Panc1 (cell line): ENCODE measurements at regions not wholly inside any gene's neighbourhood (a gene's known extent, or its start where the extent isn't known, plus 50 kb on each side); places are given as distances from the start of the nearest gene placed in this dataset.

Experiments used
- ATAC-seq: fragments of 200-7000 bp; cut with Tn5 transposase; 2 replicates; pipeline ENCODE4 v1.9.1; 2020; ENCODE audit warnings: mild to moderate bottlenecking, moderate library complexity
- BruUV-seq: library from RNA; stranded (reverse); fragments of 400-500 nt; replicated peaks from 2 replicates; lab custom pipeline; 2021; lab: Mats Ljungman, UMichigan
- CTCF ChIA-PET: fragments of 300-600 bp; sonication (Branson Sonifier 250); formaldehyde crosslinking; loops from one replicate; lab custom pipeline; 2022; ENCODE audit warnings: antibody characterized with exemption; lab: Charles Lee
- POLR2A ChIA-PET: fragments of 300-600 bp; sonication (Branson Sonifier 250); formaldehyde crosslinking; loops from one replicate; lab custom pipeline; 2022; ENCODE audit warnings: antibody characterized with exemption; lab: Charles Lee
- DNase-seq: peaks from one replicate; pipeline ENCODE4 v3.0.0-alpha.2; 2010; ENCODE audit warnings: low read depth, low spot score
- H3K27ac ChIP-seq: 2 replicates; pipeline ENCODE4 v1.5.1; 2011; ENCODE audit warnings: mild to moderate bottlenecking, low read length, inconsistent platforms
- H3K27me3 ChIP-seq: fragments of 200-500 bp; sonication (Bioruptor generic); 2 replicates; pipeline ENCODE4 v1.6.0; 2014; ENCODE audit warnings: low read length, inconsistent platforms; ENCODE audit not compliant: control insufficient read depth, insufficient read depth
- H3K36me3 ChIP-seq: fragments of 200-500 bp; sonication (Bioruptor generic); 2 replicates; pipeline ENCODE4 v1.5.1; 2014; ENCODE audit warnings: inconsistent platforms, mild to moderate bottlenecking, low read length, moderate library complexity; ENCODE audit not compliant: control insufficient read depth, insufficient read depth
- H3K4me1 ChIP-seq: 2 replicates; pipeline ENCODE4 v1.5.1; 2011; ENCODE audit warnings: inconsistent platforms, mild to moderate bottlenecking, low read length, moderate library complexity; ENCODE audit not compliant: control insufficient read depth, insufficient read depth
- H3K4me3 ChIP-seq, 2 experiments: 2 replicates each; pipeline ENCODE4 v1.5.1; 2011 to 2012; ENCODE audit warnings: low read depth in 2 of 2, low read length in 2 of 2, mild to moderate bottlenecking in 2 of 2, inconsistent platforms in 1 of 2, moderate library complexity in 1 of 2
- H3K9me3 ChIP-seq: fragments of 200-500 bp; sonication (Bioruptor generic); 2 replicates; pipeline ENCODE4 v1.5.1; 2014; ENCODE audit warnings: low read depth, mild to moderate bottlenecking, inconsistent platforms, low read length, moderate library complexity; ENCODE audit not compliant: control insufficient read depth, insufficient read depth
- POLR2AphosphoS5 ChIP-seq: IDR thresholded peaks from 2 replicates; pipeline ENCODE4 v1.6.1; 2012; ENCODE audit warnings: mild to moderate bottlenecking, low read depth, low read length, moderate library complexity
- SIN3A ChIP-seq: IDR thresholded peaks from 2 replicates; pipeline ENCODE4 v1.6.1; 2012; ENCODE audit warnings: low read depth, mild to moderate bottlenecking, low read length, moderate library complexity, borderline replicate concordance; ENCODE audit not compliant: insufficient read depth
- TCF7L2 ChIP-seq: IDR thresholded peaks from 2 replicates; pipeline ENCODE4 v1.6.1; 2011; ENCODE audit warnings: mild to moderate bottlenecking, low read depth, low read length, inconsistent platforms
- in situ Hi-C: cut with HindIII; loops from 2 replicates; pipeline ENCODE4 v1.10.0; 2016; ENCODE audit warnings: low sequenced_read_pairs, low pct_unique_long_range_greater_than_20kb
- intact Hi-C: fragments of 100-400 bp; cut with micrococcal nuclease; formaldehyde crosslinking; loops from one replicate; pipeline ENCODE4 v1.10.0; 2022; ENCODE audit not compliant: unreplicated experiment
- TF ChIP-seq, protein P1 (sequence below), 2 experiments: IDR thresholded peaks; 2 replicates each; pipeline ENCODE4 v1.6.1; 2011 to 2012; ENCODE audit warnings: low read depth in 2 of 2, control low read depth in 1 of 2, low read length in 1 of 2, mild to moderate bottlenecking in 1 of 2, moderate library complexity in 1 of 2; ENCODE audit not compliant: insufficient read depth in 1 of 2
- TF ChIP-seq, protein P2 (sequence below): fragments of 450-650 bp; IDR thresholded peaks from 2 replicates; pipeline ENCODE4 v1.5.1; 2017; ENCODE audit warnings: mild to moderate bottlenecking

DNA sequence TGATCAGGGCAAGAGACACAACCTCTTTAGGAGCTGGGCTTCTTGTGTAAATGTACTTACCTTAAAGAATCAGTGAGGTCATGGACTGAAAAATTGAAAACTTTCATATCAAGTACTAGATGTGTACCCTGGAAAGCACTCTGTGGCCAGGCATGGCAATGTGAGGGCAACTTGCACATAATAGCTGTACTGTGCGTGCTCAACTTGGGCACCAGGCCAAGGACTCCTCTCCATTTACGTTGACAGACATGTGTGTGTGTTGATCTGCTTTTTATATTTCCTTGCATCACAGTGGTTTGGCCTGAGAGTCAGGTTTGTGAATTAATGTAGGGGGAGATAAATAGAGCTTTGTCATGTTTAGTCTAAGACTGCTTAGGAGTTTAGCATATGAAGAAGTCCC, 669.5 kb upstream of the REG3G start:
- Histone ChIP-seq H3K4me3 (no peak overlapping the region), H3K27ac (no peak overlapping the region), H3K36me3 (no peaks in the 10 kb centered on the region), H3K4me1 (no peaks in the 10 kb centered on the region), H3K27me3 (no peaks in the 10 kb centered on the region), H3K9me3 (no peaks in the 10 kb centered on the region)
- intact Hi-C loops: no loop called here
- ATAC-seq: no peak
- BruUV-seq: no TSS peak
- in situ Hi-C loops: no loop called here
- DNase-seq: no peak
- ChIA-PET CTCF (no interaction called here), POLR2A (no interaction called here)
- TF ChIP-seq, protein P1, sequence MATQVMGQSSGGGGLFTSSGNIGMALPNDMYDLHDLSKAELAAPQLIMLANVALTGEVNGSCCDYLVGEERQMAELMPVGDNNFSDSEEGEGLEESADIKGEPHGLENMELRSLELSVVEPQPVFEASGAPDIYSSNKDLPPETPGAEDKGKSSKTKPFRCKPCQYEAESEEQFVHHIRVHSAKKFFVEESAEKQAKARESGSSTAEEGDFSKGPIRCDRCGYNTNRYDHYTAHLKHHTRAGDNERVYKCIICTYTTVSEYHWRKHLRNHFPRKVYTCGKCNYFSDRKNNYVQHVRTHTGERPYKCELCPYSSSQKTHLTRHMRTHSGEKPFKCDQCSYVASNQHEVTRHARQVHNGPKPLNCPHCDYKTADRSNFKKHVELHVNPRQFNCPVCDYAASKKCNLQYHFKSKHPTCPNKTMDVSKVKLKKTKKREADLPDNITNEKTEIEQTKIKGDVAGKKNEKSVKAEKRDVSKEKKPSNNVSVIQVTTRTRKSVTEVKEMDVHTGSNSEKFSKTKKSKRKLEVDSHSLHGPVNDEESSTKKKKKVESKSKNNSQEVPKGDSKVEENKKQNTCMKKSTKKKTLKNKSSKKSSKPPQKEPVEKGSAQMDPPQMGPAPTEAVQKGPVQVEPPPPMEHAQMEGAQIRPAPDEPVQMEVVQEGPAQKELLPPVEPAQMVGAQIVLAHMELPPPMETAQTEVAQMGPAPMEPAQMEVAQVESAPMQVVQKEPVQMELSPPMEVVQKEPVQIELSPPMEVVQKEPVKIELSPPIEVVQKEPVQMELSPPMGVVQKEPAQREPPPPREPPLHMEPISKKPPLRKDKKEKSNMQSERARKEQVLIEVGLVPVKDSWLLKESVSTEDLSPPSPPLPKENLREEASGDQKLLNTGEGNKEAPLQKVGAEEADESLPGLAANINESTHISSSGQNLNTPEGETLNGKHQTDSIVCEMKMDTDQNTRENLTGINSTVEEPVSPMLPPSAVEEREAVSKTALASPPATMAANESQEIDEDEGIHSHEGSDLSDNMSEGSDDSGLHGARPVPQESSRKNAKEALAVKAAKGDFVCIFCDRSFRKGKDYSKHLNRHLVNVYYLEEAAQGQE (IDR thresholded peaks at IDR 0.05; ENCODE audit: insufficient read depth in 1 of 2, low read depth in 2 of 2, low read length in 1 of 2): no peak
- TF ChIP-seq TCF7L2: no peak

- Histone ChIP-seq H3K4me1 (no peaks in the 10 kb centered on the region), H3K27me3 (no peaks in the 10 kb centered on the region), H3K36me3 (no peaks in the 10 kb centered on the region), H3K4me3 (no peak overlapping the region), H3K27ac (no peak overlapping the region), H3K9me3 (no peaks in the 10 kb centered on the region)
- CTCF ChIA-PET: no interaction called here
- POLR2A ChIA-PET: no interaction called here
- ATAC-seq (no peak), DNase-seq (no peak)
- no peak for TF ChIP-seq SIN3A
- no peak for TF ChIP-seq POLR2AphosphoS5
- TF ChIP-seq TCF7L2: no peak
- TF ChIP-seq, protein P1 (IDR thresholded peaks at IDR 0.05; ENCODE audit: insufficient read depth in 1 of 2, low read depth in 2 of 2, low read length in 1 of 2): no peak
- TF ChIP-seq, protein P2, sequence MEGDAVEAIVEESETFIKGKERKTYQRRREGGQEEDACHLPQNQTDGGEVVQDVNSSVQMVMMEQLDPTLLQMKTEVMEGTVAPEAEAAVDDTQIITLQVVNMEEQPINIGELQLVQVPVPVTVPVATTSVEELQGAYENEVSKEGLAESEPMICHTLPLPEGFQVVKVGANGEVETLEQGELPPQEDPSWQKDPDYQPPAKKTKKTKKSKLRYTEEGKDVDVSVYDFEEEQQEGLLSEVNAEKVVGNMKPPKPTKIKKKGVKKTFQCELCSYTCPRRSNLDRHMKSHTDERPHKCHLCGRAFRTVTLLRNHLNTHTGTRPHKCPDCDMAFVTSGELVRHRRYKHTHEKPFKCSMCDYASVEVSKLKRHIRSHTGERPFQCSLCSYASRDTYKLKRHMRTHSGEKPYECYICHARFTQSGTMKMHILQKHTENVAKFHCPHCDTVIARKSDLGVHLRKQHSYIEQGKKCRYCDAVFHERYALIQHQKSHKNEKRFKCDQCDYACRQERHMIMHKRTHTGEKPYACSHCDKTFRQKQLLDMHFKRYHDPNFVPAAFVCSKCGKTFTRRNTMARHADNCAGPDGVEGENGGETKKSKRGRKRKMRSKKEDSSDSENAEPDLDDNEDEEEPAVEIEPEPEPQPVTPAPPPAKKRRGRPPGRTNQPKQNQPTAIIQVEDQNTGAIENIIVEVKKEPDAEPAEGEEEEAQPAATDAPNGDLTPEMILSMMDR: no peak
- BruUV-seq: no TSS peak
- in situ Hi-C loops: no loop called here
- intact Hi-C loops: no loop called here
Observed at GRCh38 chr2:78383576-78383975, 641.9 kb upstream of the REG3G start.
